ENCODE measurements at regions not wholly inside any gene's neighbourhood (a gene's known extent, or its start where the extent isn't known, plus 50 kb on each side); places are given as distances from the start of the nearest gene placed in this dataset.

DNA sequence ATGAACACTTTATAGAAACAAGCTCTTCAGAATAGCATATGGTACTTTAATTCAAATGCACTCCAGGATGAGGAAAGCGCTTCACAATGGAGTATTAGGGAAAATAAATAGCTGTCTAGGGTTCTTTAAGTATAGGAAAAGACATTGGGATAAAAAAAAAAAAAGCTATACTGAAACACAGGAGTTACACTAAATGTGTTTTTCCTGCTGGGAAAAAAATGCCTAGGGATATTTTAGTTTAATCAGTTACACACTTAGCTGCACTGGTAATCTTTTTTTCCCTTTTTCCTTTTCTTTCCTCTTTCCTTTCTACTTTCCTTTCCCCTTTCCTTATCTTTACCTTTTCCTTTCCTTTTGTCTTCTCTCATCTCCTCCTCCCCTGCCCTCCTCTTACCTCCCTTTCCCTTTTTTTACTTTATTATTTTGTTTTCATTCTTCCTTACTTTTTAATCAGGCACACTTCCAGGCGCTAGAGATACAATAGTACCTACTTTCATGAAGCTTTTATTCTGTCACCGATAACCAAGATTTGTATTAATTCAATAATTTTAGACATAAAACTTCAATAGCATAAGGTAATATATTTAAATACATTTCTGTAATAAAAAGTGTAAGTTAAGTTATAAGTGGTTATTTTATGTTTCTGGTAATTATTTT lies 758.7 kb downstream of the CDH18 start:
- H3K9ac ChIP-seq (ENCODE audit: low read depth, low read length): no peak overlapping the region
- no peak for ATAC-seq (ENCODE audit: insufficient read depth, low read depth)
- DNase-seq: no peak
- H3K36me3 ChIP-seq (ENCODE audit: insufficient read depth, low read length): no peaks in the 10 kb centered on the region
- H3K27me3 ChIP-seq (ENCODE audit: insufficient read depth, low read length, poor library complexity): no peaks in the 10 kb centered on the region
- no peak overlapping the region for H3K27ac ChIP-seq (ENCODE audit: low read length)
- no peak overlapping the region for H3K4me3 ChIP-seq (ENCODE audit: low read depth in 1 of 2, low read length in 2 of 2)
- no peak overlapping the region for H3K4me2 ChIP-seq (ENCODE audit: insufficient read depth, low read length)
- TF ChIP-seq EZH2 (IDR thresholded peaks at IDR 0.05; ENCODE audit: borderline replicate concordance, low read depth, low read length, severe bottlenecking): no peak
- TF ChIP-seq, protein P1, sequence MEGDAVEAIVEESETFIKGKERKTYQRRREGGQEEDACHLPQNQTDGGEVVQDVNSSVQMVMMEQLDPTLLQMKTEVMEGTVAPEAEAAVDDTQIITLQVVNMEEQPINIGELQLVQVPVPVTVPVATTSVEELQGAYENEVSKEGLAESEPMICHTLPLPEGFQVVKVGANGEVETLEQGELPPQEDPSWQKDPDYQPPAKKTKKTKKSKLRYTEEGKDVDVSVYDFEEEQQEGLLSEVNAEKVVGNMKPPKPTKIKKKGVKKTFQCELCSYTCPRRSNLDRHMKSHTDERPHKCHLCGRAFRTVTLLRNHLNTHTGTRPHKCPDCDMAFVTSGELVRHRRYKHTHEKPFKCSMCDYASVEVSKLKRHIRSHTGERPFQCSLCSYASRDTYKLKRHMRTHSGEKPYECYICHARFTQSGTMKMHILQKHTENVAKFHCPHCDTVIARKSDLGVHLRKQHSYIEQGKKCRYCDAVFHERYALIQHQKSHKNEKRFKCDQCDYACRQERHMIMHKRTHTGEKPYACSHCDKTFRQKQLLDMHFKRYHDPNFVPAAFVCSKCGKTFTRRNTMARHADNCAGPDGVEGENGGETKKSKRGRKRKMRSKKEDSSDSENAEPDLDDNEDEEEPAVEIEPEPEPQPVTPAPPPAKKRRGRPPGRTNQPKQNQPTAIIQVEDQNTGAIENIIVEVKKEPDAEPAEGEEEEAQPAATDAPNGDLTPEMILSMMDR (IDR thresholded peaks at IDR 0.05; ENCODE audit: borderline replicate concordance, extremely low read depth, low read length, poor library complexity, severe bottlenecking): no peak
- H3K79me2 ChIP-seq (ENCODE audit: insufficient read depth, low read length): no peaks in the 10 kb centered on the region
- no peaks in the 10 kb centered on the region for H3K9me3 ChIP-seq (ENCODE audit: insufficient read depth, low read length, severe bottlenecking)
- H4K20me1 ChIP-seq (ENCODE audit: insufficient read depth, low read length): no peaks in the 10 kb centered on the region
- H3K4me1 ChIP-seq (ENCODE audit: insufficient read depth, low read length): no peaks in the 10 kb centered on the region
- no peak overlapping the region for H2AFZ ChIP-seq (ENCODE audit: low read depth, low read length)

DNA sequence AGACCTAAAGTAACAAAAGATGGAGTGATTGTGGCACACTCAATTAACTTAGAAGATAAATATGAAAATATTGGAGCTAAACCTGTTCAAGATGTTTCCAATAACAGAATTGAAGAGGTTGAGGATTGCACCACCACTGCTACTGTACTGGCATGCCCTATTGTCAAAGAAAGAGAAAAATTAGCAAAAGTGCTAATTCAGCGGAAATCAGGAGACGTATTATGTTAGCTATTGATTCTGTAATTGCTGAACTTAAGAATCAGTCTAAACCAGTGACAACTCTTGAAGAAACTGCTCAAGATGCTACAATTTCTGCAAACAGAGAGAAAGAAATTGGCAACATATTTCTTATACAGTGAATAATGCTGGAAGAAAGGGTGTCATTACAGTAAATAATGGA lies 754.4 kb downstream of the CDH18 start:
- Histone ChIP-seq H3K9ac (ENCODE audit: low read depth, low read length) (no peak overlapping the region), H4K20me1 (ENCODE audit: insufficient read depth, low read length) (no peaks in the 10 kb centered on the region), H3K4me2 (ENCODE audit: insufficient read depth, low read length) (no peak overlapping the region), H2AFZ (ENCODE audit: low read depth, low read length) (no peak overlapping the region), H3K36me3 (ENCODE audit: insufficient read depth, low read length) (no peaks in the 10 kb centered on the region), H3K9me3 (ENCODE audit: insufficient read depth, low read length, severe bottlenecking) (no peaks in the 10 kb centered on the region), H3K27ac (ENCODE audit: low read length) (no peak overlapping the region), H3K4me3 (ENCODE audit: low read depth in 1 of 2, low read length in 2 of 2) (no peak overlapping the region), H3K4me1 (ENCODE audit: insufficient read depth, low read length) (no peaks in the 10 kb centered on the region), H3K79me2 (ENCODE audit: insufficient read depth, low read length) (no peaks in the 10 kb centered on the region), H3K27me3 (ENCODE audit: insufficient read depth, low read length, poor library complexity) (no peaks in the 10 kb centered on the region)
- no peak for ATAC-seq (ENCODE audit: insufficient read depth, low read depth)
- TF ChIP-seq, protein P1 (IDR thresholded peaks at IDR 0.05; ENCODE audit: borderline replicate concordance, extremely low read depth, low read length, poor library complexity, severe bottlenecking): no peak
- no peak for TF ChIP-seq EZH2 (IDR thresholded peaks at IDR 0.05; ENCODE audit: borderline replicate concordance, low read depth, low read length, severe bottlenecking)
- no peak for DNase-seq

DNA sequence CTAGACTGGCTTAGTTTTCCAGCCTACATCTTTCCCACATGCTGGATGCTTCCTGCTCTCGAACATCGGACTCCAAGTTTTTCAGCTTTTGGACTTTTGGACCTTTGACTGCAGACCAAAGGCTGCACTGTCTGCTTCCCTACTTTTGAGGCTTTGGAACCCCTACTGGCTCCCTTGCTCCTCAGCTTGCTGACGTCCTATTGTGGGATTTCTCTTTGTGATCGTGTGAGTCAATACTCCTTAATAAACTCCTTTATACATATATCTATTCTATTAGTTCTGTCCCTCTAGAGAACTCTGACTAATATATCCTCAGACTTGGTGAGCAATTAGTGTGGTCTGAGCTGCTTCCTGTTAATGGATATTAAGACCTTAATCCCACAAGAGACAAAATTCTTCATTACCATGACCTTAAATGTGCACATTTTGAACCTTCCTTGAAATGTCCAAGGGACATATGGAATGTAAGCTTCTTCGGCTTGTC lies 752.9 kb downstream of the CDH18 start:
- H3K36me3 ChIP-seq (ENCODE audit: insufficient read depth, low read length): no peaks in the 10 kb centered on the region
- DNase-seq (no peak), ATAC-seq (ENCODE audit: insufficient read depth, low read depth) (no peak)
- TF ChIP-seq, protein P1 (IDR thresholded peaks at IDR 0.05; ENCODE audit: borderline replicate concordance, extremely low read depth, low read length, poor library complexity, severe bottlenecking): no peak
- TF ChIP-seq EZH2 (IDR thresholded peaks at IDR 0.05; ENCODE audit: borderline replicate concordance, low read depth, low read length, severe bottlenecking): no peak
- H3K4me1 ChIP-seq (ENCODE audit: insufficient read depth, low read length): no peaks in the 10 kb centered on the region
- H3K27ac ChIP-seq (ENCODE audit: low read length): no peak overlapping the region
- H3K9ac ChIP-seq (ENCODE audit: low read depth, low read length): no peak overlapping the region
- H2AFZ ChIP-seq (ENCODE audit: low read depth, low read length): no peak overlapping the region
- H3K9me3 ChIP-seq (ENCODE audit: insufficient read depth, low read length, severe bottlenecking): no peaks in the 10 kb centered on the region
- H3K4me2 ChIP-seq (ENCODE audit: insufficient read depth, low read length): no peak overlapping the region
- no peaks in the 10 kb centered on the region for H3K79me2 ChIP-seq (ENCODE audit: insufficient read depth, low read length)
- no peaks in the 10 kb centered on the region for H3K27me3 ChIP-seq (ENCODE audit: insufficient read depth, low read length, poor library complexity)
- no peaks in the 10 kb centered on the region for H4K20me1 ChIP-seq (ENCODE audit: insufficient read depth, low read length)
- H3K4me3 ChIP-seq (ENCODE audit: low read depth in 1 of 2, low read length in 2 of 2): no peak overlapping the region

Data from DND-41 (cell line).